ENCODE measurements at regions not wholly inside any gene's neighbourhood (a gene's known extent, or its start where the extent isn't known, plus 50 kb on each side); places are given as distances from the start of the nearest gene placed in this dataset.

DNA sequence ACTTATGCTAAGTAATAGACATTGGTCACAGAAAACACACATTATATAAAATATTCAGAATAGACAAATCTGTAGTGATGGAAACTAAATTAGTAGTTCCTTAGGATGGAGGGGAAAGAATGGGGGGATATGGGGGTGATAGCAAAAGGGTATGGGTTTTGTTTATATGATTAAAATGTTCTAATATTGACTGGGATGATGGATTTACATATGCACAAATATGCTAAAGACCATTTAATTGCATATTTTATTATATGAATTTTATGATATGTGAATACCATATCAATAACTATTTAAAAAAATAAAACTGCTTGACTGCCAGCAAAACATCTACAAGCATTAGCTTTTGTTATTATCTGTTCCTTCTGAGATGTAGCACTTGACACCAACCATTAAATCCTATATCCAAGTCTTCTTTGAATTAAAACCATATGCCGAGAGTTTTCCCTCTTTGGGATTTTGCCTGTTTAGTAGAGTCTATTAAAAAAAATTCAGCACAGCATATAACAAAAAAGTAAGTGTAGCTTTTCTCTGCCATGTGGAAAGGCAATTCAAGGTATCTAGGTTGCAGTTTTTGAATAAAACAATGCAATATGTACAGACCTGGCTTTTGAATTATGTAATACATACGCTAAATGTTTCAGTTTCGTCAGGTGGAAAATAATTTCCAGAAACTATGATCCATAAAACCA is 2584.1 kb upstream of the PCDH20 start:
- WGBS = 78% methylated on average over 3 of the region's 3 CpGs
- TF ChIP-seq POLR2AphosphoS5 (IDR thresholded peaks at IDR 0.05) = no peak
- no peak for TF ChIP-seq POLR2A (IDR thresholded peaks at IDR 0.05)
- TF ChIP-seq, protein P1, sequence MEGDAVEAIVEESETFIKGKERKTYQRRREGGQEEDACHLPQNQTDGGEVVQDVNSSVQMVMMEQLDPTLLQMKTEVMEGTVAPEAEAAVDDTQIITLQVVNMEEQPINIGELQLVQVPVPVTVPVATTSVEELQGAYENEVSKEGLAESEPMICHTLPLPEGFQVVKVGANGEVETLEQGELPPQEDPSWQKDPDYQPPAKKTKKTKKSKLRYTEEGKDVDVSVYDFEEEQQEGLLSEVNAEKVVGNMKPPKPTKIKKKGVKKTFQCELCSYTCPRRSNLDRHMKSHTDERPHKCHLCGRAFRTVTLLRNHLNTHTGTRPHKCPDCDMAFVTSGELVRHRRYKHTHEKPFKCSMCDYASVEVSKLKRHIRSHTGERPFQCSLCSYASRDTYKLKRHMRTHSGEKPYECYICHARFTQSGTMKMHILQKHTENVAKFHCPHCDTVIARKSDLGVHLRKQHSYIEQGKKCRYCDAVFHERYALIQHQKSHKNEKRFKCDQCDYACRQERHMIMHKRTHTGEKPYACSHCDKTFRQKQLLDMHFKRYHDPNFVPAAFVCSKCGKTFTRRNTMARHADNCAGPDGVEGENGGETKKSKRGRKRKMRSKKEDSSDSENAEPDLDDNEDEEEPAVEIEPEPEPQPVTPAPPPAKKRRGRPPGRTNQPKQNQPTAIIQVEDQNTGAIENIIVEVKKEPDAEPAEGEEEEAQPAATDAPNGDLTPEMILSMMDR (IDR thresholded peaks at IDR 0.05) = no peak
- TF ChIP-seq EP300 (IDR thresholded peaks at IDR 0.05) = no peak
- H3K9me3 ChIP-seq = no peaks in the 10 kb centered on the region
- no peaks in the 10 kb centered on the region for H3K27me3 ChIP-seq
- H3K27ac ChIP-seq = no peak overlapping the region
- no peaks in the 10 kb centered on the region for H3K36me3 ChIP-seq
- DNase-seq (ENCODE audit: low spot score in 2 of 2) = no peak
- H3K4me1 ChIP-seq = no peaks in the 10 kb centered on the region
- H3K4me3 ChIP-seq = no peak overlapping the region

- H3K36me3 ChIP-seq = no peaks in the 10 kb centered on the region
- no peak for TF ChIP-seq POLR2A (IDR thresholded peaks at IDR 0.05)
- TF ChIP-seq EP300 (IDR thresholded peaks at IDR 0.05) = no peak
- no peak for TF ChIP-seq POLR2AphosphoS5 (IDR thresholded peaks at IDR 0.05)
- TF ChIP-seq, protein P1 (IDR thresholded peaks at IDR 0.05) = no peak
- DNase-seq (ENCODE audit: low spot score in 2 of 2) = no peak
- WGBS = 80% methylated on average over 1 of the region's 1 CpG
- no peaks in the 10 kb centered on the region for H3K4me1 ChIP-seq
- no peak overlapping the region for H3K27ac ChIP-seq
- H3K27me3 ChIP-seq = no peaks in the 10 kb centered on the region
- H3K4me3 ChIP-seq = no peak overlapping the region
- H3K9me3 ChIP-seq = no peaks in the 10 kb centered on the region
Measured at GRCh38 chr13:63983366-63983765, 2567.7 kb upstream of the PCDH20 start.

DNA sequence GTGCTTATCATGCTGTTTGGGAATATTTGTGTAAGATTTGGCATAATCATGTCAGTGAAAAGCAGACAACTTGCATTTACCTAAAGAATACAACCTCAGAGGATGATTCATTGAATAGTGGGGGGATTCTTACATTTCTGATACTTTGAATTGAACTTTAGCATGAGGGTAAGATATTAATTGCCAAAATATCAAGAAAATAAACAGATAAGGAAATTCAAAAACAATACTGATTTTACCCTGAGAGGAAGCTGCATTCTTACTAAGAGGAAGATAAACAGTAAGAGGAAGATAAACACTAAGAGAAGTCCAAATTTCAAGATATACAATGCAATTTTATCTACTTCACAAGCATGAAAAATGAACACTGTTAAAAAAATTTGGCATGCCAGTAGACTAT is 2564.3 kb upstream of the PCDH20 start:
- Histone ChIP-seq H3K27me3 (no peaks in the 10 kb centered on the region), H3K27ac (no peak overlapping the region), H3K4me1 (no peaks in the 10 kb centered on the region), H3K36me3 (no peaks in the 10 kb centered on the region), H3K4me3 (no peak overlapping the region), H3K9me3 (no peaks in the 10 kb centered on the region)
- DNase-seq (ENCODE audit: low spot score in 2 of 2) = no peak
- TF ChIP-seq, protein P1 (IDR thresholded peaks at IDR 0.05) = no peak
- TF ChIP-seq POLR2A (IDR thresholded peaks at IDR 0.05) (no peak), EP300 (IDR thresholded peaks at IDR 0.05) (no peak), POLR2AphosphoS5 (IDR thresholded peaks at IDR 0.05) (no peak)

DNA sequence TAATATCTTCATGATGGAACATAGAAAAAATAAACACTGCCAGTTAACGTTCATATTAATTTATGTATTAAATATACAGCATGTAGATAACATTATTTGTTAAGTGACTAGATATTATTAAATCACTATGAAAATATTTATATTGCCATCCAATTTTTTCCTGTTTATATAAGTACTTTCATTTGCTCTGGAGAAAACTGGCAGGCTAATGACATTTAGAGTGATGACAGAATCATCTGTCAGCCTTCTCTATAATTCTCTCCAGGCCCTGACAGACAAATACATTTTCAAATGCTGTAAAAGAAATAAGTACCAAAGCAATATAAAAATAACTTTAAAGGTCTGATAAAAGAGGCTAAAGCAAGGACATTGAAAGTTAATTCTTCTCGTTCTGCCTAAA is 2556.7 kb upstream of the PCDH20 start:
- no peak for DNase-seq (ENCODE audit: low spot score in 2 of 2)
- H3K4me1 ChIP-seq = no peaks in the 10 kb centered on the region
- no peaks in the 10 kb centered on the region for H3K36me3 ChIP-seq
- WGBS = 52% methylated on average over 2 of the region's 2 CpGs
- no peaks in the 10 kb centered on the region for H3K9me3 ChIP-seq
- H3K27me3 ChIP-seq = no peaks in the 10 kb centered on the region
- TF ChIP-seq EP300 (IDR thresholded peaks at IDR 0.05) = no peak
- TF ChIP-seq, protein P1 (IDR thresholded peaks at IDR 0.05) = no peak
- no peak for TF ChIP-seq POLR2A (IDR thresholded peaks at IDR 0.05)
- TF ChIP-seq POLR2AphosphoS5 (IDR thresholded peaks at IDR 0.05) = no peak
- no peak overlapping the region for H3K4me3 ChIP-seq
- H3K27ac ChIP-seq = no peak overlapping the region

GRCh38 chr13:63954683-63955082 is 2539.0 kb upstream of the PCDH20 start:
- DNase-seq (ENCODE audit: low spot score in 2 of 2) = no peak
- no peaks in the 10 kb centered on the region for H3K4me1 ChIP-seq
- H3K4me3 ChIP-seq = no peak overlapping the region
- no peak for TF ChIP-seq POLR2A (IDR thresholded peaks at IDR 0.05)
- no peak for TF ChIP-seq POLR2AphosphoS5 (IDR thresholded peaks at IDR 0.05)
- TF ChIP-seq EP300 (IDR thresholded peaks at IDR 0.05) = no peak
- TF ChIP-seq, protein P1 (IDR thresholded peaks at IDR 0.05) = no peak
- H3K36me3 ChIP-seq = no peaks in the 10 kb centered on the region
- no peaks in the 10 kb centered on the region for H3K27me3 ChIP-seq
- 100% methylated on average over 1 of the region's 1 CpG for WGBS
- no peak overlapping the region for H3K27ac ChIP-seq
- H3K9me3 ChIP-seq = peaks cover 10% of the 10 kb centered on the region

Data from suprapubic skin (tissue), 4 donors.